ENCODE measurements at regions not wholly inside any gene's neighbourhood (a gene's known extent, or its start where the extent isn't known, plus 50 kb on each side); places are given as distances from the start of the nearest gene placed in this dataset.

GRCh38 chr16:65487231-65487630 lies 365.4 kb upstream of the CDH11 start:
- DNase-seq, result no peak

GRCh38 chr16:65481956-65482355 lies 360.1 kb upstream of the CDH11 start:
- DNase-seq, result no peak

GRCh38 chr16:65480281-65481091 lies 358.6 kb upstream of the CDH11 start:
- DNase-seq, result no peak

GRCh38 chr16:65476448-65476955 lies 354.6 kb upstream of the CDH11 start:
- DNase-seq, result no peak

GRCh38 chr16:65473699-65474098 lies 351.8 kb upstream of the CDH11 start:
- no peak for DNase-seq

GRCh38 chr16:65469116-65469515 lies 347.3 kb upstream of the CDH11 start:
- DNase-seq, result no peak

- no peak for DNase-seq
Observed at GRCh38 chr16:65468133-65468532, 346.3 kb upstream of the CDH11 start.

- no peak for DNase-seq
Observed at GRCh38 chr16:65463652-65464260, 341.9 kb upstream of the CDH11 start.

GRCh38 chr16:65457084-65457483 lies 335.2 kb upstream of the CDH11 start:
- no peak for DNase-seq

GRCh38 chr16:65455761-65456160 lies 333.9 kb upstream of the CDH11 start:
- DNase-seq, result no peak

GRCh38 chr16:65453646-65454045 lies 331.8 kb upstream of the CDH11 start:
- DNase-seq, result no peak

- no peak for DNase-seq
Observed at GRCh38 chr16:65449526-65449925, 327.7 kb upstream of the CDH11 start.

- no peak for DNase-seq
Observed at GRCh38 chr16:65446427-65446826, 324.6 kb upstream of the CDH11 start.

- no peak for DNase-seq
Observed at GRCh38 chr16:65445313-65446260, 323.7 kb upstream of the CDH11 start.

GRCh38 chr16:65441501-65441900 lies 319.6 kb upstream of the CDH11 start:
- no peak for DNase-seq

- no peak for DNase-seq
Observed at GRCh38 chr16:65429504-65430181, 307.8 kb upstream of the CDH11 start.

GRCh38 chr16:65426484-65426883 lies 304.6 kb upstream of the CDH11 start:
- DNase-seq, result no peak

GRCh38 chr16:65422934-65423333 lies 301.1 kb upstream of the CDH11 start:
- DNase-seq, result no peak

GRCh38 chr16:65421596-65421995 lies 299.7 kb upstream of the CDH11 start:
- no peak for DNase-seq

- no peak for DNase-seq
Observed at GRCh38 chr16:65418435-65418834, 296.6 kb upstream of the CDH11 start.

- DNase-seq, result no peak
Observed at GRCh38 chr16:65415460-65415859, 293.6 kb upstream of the CDH11 start.

GRCh38 chr16:65414284-65414984 lies 292.6 kb upstream of the CDH11 start:
- no peak for DNase-seq
